ENCODE measurements at regions not wholly inside any gene's neighbourhood (a gene's known extent, or its start where the extent isn't known, plus 50 kb on each side); places are given as distances from the start of the nearest gene placed in this dataset.
"Not testable (repeated sequence)": the region's sequence is repeated elsewhere in the genome, so short reads cannot be mapped to it uniquely, and the experiment has no call there.

DNA sequence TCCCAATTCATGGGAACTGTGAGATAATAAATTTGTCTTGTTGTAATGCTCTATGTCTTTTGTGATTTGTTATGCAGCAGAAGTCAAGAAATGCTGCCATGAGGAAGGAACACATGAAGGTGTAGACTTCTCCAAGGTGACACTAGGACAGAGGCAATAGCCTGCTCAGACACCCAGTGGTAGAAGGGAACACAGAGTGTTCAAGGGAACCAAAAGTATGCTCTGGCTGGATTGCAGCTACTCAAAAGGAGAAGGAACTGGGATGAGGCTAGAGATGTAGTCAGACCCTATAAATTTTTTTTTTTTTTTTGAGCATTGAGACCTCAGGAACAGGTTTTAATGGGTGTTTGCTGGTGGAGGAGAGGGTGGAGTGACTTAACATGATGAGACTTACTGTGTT lies 232.5 kb downstream of the PARP8 start:
- DNase-seq = no peak

DNA sequence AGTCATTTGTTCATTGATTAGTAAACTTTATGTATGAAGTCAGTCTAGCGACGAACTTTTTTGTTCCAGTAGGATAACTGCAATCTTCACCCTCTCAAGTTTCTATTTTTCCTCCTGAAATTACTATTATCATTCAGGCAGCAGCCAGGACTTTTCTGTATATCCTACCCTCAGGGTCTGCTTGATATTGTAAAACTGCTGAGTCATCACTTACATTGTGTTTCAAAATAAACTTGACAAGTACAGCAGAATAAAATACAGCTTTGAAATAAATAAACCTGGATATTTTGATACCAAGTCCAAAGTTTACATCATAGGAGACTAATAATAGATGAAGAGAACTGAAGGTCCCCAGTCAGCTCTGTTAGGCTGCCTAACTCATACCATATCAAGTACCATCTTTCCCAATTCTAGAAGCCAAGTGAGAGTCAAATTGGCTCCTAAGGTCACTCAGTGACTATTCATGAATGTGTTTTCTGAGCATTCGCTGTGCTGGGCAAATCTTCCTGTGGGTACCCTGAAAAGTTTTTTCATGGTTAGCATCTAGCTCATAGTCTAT lies 234.6 kb downstream of the PARP8 start:
- DNase-seq = no peak

DNA sequence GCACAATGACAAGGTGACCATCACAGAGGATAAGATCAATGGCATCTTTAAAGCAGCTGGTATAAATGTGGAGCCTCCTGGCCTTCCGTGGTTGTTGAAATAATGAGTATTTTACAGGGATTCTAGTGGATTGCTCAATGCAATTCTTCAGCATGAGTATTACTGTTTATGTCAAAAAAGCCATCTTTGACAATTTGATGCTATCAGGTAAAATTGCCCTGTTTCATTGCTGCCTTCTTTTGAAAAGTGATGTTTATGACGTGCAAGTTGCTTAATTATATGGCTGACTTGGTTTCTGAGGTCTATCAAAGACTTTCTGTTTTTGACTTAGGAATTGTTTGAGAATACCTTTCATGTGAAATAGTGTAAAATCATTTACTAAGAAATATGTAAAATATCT lies 237.2 kb downstream of the PARP8 start:
- no peak for DNase-seq

DNA sequence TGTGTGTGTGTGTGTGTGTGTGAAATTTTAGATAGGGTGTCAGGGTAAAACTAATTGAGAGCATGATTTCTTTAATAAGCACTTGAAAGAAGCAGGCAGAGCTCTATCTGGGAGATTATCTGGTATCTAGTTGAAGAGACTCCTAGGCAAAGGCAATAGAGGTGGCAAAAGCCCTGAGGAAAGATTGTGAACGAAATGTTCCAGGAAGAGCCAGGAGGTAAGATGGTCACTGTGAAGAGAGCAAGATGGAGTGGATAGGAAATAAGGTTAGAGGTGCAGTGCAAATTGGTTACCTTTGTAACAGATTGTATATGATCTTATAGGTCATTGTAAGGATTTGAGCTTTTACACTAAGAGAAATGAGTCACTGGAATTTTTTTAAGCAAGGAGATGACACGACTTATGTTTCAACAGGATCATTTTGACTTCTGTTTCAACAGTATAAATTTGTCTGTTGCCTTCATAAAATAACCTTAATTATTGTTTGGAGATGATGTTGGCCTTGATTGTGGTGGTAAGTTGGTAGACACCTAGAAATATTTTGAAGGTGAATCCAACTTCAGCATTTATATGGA lies 239.6 kb downstream of the PARP8 start:
- DNase-seq = no peak

DNA sequence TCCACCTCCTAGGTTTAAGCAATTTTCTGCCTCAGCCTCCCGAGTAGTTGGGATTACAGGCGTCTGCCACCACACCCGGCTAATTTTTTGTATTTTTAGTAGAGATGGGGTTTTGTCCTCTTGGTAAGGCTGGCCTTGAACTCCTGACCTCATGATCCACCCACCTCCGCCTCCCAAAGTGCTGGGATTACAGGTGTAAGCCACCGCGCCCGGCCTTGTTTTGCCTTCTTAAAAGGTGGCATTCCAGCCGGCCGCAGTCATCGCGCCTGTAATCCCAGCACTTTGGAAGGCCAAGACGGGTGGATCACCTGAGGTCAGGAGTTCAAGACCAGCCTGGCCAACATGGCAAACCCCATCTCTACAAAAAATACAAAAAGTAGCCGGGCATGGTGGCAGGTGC lies 253.7 kb downstream of the PARP8 start:
- DNase-seq = not testable (repeated sequence)

DNA sequence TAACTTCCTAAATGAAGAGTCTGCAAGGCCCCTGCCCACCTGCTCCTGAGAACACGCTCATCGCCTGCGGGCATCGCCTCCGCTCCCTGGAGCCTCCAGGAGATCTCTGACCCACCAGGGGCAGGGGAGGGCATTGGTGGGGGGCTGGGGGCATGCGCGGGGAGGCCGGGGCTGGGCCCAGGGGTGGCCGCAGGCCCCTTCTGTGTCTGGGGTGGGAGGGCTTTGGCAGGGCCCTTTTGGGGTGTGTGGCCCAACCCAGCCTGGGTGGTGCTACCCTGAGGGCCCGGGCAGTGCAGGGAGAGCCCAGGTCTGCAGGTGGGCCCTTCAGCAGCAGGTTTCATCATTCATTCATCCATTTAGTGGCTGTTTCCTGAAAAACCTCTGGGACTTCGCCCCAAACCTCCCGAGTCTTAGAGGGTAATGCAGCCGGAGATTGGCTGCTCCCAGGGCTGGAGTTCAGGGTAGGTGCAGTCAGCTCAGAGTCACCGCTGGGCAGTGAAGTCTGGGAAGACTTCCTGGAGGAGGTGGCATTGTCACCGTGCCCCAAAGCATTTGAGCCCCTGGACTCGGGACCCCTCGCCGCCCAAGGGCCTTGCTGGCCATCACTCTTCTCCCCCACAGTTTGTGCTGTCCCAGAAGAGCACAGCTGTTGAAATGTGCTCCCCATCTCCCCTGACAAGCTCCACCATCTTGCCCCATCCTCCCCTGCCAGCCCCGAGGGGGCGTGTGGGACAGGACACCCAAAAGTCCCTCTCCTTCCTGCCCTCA lies 255.1 kb downstream of the PARP8 start:
- DNase-seq = no peak

DNA sequence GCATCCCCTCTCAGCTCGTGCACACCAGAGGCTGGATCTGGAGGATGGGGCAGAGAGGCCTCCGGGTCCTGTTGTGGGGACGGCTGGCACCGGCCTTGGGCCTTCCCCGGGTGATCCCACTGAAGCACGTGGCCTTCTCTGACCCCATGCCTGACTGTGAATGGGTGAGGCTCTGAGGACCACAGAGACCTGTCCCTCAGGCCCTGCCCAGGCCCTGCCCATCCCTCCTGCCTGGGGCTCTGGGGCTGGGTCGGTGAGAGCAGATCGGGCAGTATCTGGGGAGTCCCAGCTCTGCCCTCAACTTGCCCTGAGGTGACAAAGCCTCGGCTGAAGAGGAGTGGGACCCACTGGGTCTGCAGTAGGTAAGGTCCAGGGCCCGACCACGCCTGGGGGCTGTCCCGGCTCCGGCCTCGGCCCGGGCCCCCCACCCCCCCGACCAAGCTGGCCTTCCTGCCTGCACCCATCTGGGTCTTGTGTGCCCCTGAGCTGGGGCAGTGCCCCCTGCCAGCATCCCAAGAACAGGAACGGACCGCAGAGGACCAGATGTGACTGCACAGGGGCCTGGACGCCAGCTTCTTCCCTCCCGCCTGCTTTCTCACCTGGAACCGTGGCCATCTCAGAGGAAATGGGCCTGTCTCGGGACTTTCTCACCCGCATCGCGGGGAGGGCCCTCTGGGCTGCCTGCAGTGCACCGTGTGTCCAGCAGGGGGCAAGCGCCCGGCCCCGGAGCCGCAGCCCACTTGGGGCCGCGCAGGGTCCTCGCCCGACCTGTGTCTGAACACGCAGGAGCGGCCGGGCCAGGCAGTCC lies 255.9 kb downstream of the PARP8 start:
- not testable (repeated sequence) for DNase-seq

DNA sequence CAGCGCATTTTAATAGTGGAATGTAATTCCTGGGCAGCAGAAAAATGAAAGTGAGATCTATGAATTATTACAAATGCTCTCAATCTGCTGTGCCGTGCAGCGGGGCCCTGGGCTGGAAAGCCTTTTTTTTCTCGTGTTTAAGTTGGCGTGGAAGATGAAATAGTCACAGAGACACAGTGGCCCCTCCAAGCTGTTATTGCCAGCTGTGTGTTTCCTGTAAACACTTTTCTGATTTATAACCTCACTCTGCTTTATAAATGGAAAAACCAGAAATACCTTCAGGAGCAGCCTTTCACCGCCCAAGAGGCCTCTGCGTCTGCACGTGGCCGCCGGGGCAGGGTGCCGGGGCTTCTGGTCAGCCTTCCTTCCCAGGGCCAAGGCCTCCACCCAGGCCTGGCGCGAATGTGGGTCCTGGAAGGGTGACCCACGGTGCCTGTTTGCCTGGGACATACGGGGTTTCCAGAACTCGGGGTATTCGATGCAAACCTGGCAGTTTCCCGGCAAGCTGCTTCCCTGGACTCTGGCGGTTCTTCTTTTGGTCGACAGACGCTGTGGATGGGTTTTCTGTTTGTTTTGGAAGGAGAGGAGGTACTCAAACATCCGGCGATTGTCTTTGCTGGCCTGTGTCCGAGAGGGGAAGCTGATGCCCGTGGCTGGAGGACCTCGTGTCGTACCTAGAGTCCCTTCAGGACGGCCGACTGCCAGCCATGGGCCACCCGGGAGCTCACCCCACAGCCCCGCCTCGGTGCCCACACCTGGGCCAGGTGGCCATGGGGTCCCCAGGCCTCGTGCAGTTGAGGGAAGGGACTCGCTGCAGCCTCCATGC lies 256.7 kb downstream of the PARP8 start:
- DNase-seq = no peak

DNA sequence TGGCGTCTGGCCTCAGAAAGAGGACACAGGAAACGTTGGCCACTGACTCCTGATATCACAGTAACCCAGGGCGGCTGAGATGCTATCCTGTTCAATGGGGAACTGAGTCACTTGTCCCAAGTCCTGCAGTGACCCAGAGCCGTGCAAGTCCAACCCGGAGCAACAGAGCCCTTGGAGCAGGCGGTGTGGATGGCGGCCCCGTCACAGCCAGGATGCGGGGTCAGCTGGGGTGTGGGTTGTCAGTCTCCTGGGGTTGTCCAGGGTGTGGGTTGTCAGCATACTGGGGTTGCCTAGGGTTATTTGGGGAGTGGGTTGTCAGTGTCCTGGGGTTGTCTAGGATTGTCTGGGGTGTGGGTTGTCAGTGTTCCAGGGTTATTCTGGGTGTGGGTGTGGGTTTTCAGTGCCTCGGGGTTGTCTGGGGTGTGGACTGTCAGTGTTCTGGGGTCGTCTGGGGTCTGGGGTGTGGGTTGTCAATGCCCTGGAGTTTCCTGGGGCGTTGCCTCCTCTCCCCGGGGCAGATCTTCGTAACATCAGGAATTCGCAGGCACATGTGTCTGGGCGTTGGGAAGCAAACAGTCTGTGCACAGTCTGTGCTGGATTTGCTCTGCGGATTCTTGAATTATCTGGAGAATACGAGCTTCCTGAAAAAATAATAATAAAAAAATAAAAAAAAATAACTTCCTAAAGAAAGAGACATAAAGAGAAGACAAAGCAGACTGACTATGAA lies 257.5 kb downstream of the PARP8 start:
- no peak for DNase-seq

DNA sequence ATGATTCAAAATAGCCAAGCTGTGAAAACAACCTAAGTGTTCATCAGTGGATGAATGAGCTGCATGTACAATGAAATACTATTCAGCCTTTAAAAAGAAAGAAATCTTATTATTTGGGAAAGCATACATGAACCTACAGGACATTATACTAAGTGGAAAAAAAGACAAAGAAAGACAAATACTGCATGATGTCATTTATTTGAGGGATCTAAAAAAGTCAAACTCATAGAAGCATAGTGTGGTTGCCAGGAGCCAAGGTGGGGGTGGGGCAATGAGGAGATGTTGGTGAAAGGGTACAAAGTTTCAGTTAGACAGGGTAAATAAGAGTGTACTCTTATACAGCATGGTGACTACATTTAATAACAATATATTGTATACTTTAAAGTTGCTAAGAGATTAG lies 261.5 kb downstream of the PARP8 start:
- no peak for DNase-seq

DNA sequence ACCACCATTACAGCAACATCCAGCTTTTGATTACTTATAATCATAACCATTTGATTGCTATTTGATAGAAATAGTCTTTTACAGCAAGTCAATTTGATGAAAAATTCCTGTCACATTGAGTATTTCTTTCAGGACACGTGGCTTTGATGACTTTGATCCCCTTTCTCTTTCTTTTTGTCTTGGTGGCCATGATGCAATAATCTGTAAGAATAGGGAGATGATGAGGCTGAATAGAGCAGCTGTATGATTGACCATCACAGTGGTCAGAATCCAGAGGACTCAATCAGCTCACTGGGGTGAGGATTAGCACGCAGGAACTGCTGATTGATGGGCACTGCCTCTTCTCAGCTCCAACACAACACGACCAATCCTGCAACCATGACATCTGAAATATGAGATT lies 262.7 kb downstream of the PARP8 start:
- DNase-seq = no peak

DNA sequence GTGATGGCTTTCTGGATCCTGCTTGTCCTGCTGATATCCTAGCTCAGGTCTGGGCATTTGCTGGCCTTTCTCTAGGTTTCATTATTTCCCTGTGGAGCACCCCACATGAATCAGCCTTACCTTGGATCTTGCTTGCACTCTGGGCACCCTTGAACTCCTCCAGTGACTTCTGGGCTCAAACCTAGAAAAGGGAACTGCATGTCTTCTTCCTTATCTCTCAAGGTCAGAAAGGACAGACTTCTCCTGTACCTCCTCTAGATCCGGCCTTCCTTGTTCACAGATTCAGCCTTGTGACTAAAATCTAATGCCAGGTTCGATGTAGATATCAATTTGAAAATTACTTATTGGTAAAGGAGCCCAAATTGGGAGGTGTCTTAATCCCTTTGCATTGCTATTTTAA lies 267.9 kb downstream of the PARP8 start:
- no peak for DNase-seq

DNA sequence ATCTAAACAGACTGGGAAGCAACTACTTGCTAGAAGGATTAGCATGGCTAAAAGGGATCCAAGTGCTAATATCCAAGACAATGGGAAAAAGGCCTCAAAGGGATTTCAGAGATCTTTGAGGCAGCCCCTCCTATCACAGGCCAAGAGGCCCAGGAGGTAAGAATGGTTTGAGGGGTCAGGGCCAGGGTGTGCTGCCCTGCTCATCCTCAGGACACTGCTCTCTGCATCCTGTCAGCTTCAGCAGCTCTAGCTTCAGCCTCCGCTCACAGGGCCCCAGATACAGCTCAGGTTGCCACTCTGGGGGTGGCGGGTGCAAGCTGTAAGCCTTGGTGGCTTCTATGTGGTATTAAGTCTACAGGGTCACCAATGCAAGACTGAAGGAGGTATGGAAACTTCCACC lies 278.7 kb downstream of the PARP8 start:
- DNase-seq = no peak

DNA sequence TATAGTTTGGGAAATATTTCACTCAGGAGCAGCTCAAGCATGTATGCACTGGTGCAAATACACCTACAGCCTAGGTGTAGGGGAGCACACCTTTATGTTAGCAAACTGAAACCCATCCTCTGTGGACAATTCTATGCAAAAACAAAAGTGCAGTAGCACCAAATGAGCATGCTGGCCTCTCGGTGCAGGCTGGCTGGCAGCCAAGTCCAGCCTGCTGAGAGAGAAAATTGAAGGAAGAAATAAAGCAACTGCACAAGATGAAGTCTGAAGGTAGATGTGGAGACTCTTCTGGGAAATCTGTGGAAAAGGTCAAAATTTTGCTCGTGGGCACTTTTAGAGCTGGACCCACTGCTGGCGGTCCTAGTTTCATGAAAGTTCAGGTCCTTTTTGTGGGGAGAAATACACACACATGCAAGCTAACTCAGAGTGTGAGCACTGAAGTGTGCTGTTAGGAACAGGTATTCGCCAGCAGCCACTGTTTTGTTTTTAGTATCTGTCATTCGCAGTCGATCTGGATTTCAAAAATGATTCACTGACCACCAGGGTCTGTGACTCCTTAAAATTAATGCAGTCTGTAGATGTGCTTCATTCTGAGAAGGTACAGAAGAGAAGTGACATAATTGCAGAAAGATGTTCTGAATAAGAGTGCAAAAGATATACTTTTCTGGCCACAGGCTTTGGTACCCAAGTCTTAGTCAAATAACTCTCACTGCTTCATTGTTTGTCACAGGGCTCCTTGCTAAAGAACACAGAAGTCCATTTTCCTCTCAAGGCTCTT lies 281.7 kb downstream of the PARP8 start:
- no peak for DNase-seq

DNA sequence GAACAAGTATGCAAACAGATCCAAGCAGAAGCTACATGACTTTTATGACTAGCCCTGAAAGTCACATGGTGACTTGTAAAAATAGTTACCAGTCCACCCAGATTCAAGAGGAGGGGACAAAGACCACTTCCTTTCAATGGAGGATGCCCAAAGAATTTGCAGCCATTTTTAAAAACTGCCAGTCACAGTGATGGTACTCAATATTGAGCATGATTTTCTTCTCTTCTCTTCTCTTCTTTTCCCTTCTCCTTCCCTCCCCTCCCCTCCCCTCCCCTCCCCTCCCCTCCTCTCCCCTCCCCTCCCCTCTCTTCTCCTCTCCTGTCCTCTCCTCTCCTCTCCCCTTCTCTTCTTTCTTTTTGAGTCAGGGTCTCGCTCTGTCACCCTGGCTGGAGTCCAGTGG lies 286.9 kb downstream of the PARP8 start:
- no peak for DNase-seq

DNA sequence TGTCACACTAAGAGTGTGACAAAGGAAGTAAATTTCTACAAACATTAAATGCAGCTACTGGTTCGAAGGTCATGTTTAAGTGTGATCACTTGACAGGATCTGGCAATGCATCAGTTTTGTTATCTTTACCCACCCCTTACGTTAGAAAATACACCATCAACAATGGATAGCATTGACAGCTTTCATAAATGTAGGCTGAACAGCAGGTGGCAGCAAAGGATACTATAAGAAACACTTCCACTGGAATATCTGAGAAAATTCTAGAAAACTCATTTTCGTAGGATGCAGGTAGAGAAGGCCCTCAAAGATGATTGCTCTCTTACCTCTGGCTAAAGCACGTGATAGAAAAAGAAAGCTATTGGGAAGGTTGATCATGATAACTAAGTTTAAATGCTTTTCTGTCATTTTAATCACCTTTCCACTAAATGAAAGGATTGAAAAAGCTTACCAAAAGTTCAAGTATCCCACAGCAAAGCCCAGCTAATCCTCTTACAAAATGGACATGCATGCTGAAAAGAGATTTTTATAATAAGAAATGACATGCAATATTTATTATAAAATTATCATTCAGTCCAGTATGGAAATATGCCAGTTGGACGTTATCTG lies 292.5 kb downstream of the PARP8 start:
- no peak for DNase-seq

DNA sequence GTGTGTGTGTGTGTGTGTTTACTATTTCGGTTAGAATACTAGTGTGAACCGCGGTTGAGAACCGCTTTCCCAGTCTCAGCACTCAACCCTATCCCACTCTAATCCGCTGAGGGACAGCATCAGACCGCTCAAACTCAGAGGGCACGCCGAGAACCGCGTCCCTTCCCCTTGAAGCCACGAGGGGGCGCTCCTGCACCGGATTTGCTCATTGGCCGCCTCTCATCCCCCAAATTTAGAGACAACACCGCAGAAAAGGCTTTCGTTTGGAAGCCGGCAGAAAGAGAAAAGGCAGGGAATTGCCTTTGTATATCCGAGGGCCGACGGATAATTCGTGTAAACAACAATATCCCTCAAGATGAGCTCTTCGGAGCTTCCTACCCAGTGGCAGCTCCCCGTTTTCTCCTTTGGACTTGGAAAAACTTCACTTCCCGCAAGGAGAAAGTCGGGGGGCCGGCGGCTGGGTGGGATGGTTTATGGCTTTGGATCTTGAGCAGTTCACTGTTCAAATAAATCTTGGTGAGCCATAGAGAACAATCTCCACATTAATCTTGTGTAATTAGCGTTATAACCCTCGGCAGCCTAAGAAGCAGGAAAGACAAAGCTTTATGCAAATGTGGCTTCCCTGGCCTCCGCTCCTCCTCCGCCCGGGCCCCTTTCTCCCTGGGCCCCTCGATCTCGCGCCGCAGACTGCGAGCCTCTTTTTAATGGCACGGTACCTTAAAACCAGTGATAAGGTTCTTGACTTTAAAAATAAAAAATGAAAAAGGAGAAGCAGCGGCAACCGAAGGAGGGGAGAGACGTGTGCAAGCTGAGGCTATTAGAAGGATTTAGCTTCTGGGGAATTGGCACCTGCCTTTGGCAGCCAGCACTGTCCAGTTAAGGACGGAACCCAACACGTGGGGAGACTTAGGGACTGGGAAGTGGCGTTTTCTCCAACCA lies 296.8 kb downstream of the PARP8 start:
- DNase-seq = peak; percentile 38

DNA sequence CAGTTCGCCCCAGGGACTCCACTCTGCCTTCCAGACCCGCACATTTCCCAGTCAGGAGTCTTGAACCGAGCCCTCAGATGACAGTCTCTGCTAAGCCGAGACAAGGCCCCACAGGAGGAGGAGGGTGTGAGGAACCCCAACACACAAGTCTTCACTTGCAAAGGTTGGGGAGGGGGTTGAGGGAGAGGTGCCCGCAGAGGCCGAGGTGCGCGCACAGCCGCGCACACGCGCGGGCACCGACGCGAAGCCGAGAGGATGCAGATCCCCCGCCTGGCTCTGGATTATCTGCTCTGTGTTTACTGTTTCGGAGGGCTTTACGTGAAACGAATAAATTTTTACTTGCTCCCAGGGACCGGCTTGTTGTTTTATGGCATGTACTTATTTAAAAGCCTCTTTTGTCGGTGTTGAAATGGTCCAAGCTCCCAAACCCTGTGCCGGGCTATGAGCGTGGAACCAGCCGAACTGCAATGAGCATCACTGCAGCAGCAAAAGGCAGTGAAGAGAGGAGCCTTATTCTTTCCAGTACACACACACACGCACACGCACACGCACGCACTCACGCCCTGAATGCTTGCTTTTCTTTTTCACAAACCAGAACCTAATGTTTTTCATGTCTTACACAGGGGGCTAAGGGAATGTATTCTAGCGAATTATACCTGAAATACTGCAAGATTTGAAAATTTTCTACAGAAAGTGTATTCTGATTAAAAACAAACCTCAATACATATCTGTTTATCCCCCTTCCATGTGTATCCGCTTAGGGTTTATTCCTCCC lies 297.7 kb downstream of the PARP8 start:
- DNase-seq = no peak
